ENCODE measurements at regions not wholly inside any gene's neighbourhood (a gene's known extent, or its start where the extent isn't known, plus 50 kb on each side); places are given as distances from the start of the nearest gene placed in this dataset.

- TF ChIP-seq CTCF (IDR thresholded peaks at IDR 0.05) (no peak), POLR2A (IDR thresholded peaks at IDR 0.05) (no peak)
Measured at GRCh38 chr14:44353805-44354204, 153.3 kb downstream of the FSCB start.
